HEK293 (cell line): ENCODE measurements at regions not wholly inside any gene's neighbourhood (a gene's known extent, or its start where the extent isn't known, plus 50 kb on each side); places are given as distances from the start of the nearest gene placed in this dataset.

Experiments used
- CTCF ChIA-PET: fragments of 350-600 bp; formaldehyde crosslinking; extraction: SDS; loops from one replicate; lab custom pipeline; 2021; ENCODE audit warnings: antibody characterized with exemption; lab: Yijun Ruan, JAX
- POLR2A ChIA-PET: fragments of 300-600 bp; formaldehyde crosslinking; extraction: SDS; loops from one replicate; lab custom pipeline; 2020; ENCODE audit warnings: antibody characterized with exemption, inconsistent platforms; lab: Yijun Ruan, JAX
- H3K27ac ChIP-seq: fragments of 200-500 bp; sonication (Bioruptor generic); 2 replicates; pipeline ENCODE4 v1.5.1; 2014; ENCODE audit warnings: low read depth, low read length, control low read depth, inconsistent platforms; ENCODE audit errors: extremely low read depth
- H3K36me3 ChIP-seq, 2 experiments: fragments of 200-500 bp in 1 of 2; sonication (Bioruptor generic) in 1 of 2; 1 replicate in 1 of 2; 2 replicates in 1 of 2; pipeline ENCODE4 v1.5.1; 2014 to 2017; ENCODE audit warnings: inconsistent platforms in 2 of 2, low read length in 2 of 2; ENCODE audit not compliant: control insufficient read depth in 2 of 2, insufficient read depth in 1 of 2
- H3K4me1 ChIP-seq: fragments of 200-500 bp; sonication (Bioruptor generic); 2 replicates; pipeline ENCODE4 v1.5.1; 2014; ENCODE audit warnings: mild to moderate bottlenecking, low read length, inconsistent platforms; ENCODE audit not compliant: control insufficient read depth, insufficient read depth
- H3K4me3 ChIP-seq: 2 replicates; pipeline ENCODE4 v1.5.1; 2011; ENCODE audit warnings: low read depth, mild to moderate bottlenecking, control low read depth, low read length, moderate library complexity
- H3K9me3 ChIP-seq: fragments of 200-500 bp; sonication (Bioruptor generic); 2 replicates; pipeline ENCODE4 v1.5.1; 2014; ENCODE audit warnings: low read depth, low read length, inconsistent platforms; ENCODE audit not compliant: control insufficient read depth, insufficient read depth
- KLF16 ChIP-seq: fragments of 450-650 bp; formaldehyde crosslinking; IDR thresholded peaks from 2 replicates; pipeline ENCODE4 v1.5.1; 2017; ENCODE audit warnings: missing biosample characterization, missing genetic modification characterization
- OVOL3 ChIP-seq: fragments of 450-650 bp; formaldehyde crosslinking; IDR thresholded peaks from 2 replicates; pipeline ENCODE4 v1.5.1; 2016; ENCODE audit warnings: missing biosample characterization, missing genetic modification characterization
- PRDM6 ChIP-seq: fragments of 450-650 bp; formaldehyde crosslinking; IDR thresholded peaks from 2 replicates; pipeline ENCODE4 v1.5.1; 2017; ENCODE audit warnings: missing biosample characterization, missing genetic modification characterization
- SCRT1 ChIP-seq: fragments of 450-650 bp; formaldehyde crosslinking; IDR thresholded peaks from 2 replicates; pipeline ENCODE4 v1.5.1; 2016; ENCODE audit warnings: missing biosample characterization, missing genetic modification characterization, borderline replicate concordance
- SCRT2 ChIP-seq: fragments of 450-650 bp; formaldehyde crosslinking; IDR thresholded peaks from 2 replicates; pipeline ENCODE4 v1.5.1; 2016; ENCODE audit warnings: missing biosample characterization, missing genetic modification characterization
- ZBTB20 ChIP-seq: fragments of 450-650 bp; formaldehyde crosslinking; IDR thresholded peaks from 2 replicates; pipeline ENCODE4 v1.5.1; 2016; ENCODE audit warnings: missing biosample characterization, missing genetic modification characterization
- ZBTB48 ChIP-seq: fragments of 450-650 bp; formaldehyde crosslinking; IDR thresholded peaks from 2 replicates; pipeline ENCODE4 v1.5.1; 2016; ENCODE audit warnings: missing biosample characterization, missing genetic modification characterization
- ZFP41 ChIP-seq: fragments of 450-650 bp; formaldehyde crosslinking; IDR thresholded peaks from 2 replicates; pipeline ENCODE4 v1.5.1; 2016; ENCODE audit warnings: missing biosample characterization, missing genetic modification characterization, borderline replicate concordance
- ZNF121 ChIP-seq: fragments of 450-650 bp; formaldehyde crosslinking; IDR thresholded peaks from 2 replicates; pipeline ENCODE4 v1.5.1; 2016; ENCODE audit warnings: missing biosample characterization, missing genetic modification characterization
- ZNF16 ChIP-seq: fragments of 450-650 bp; formaldehyde crosslinking; IDR thresholded peaks from 2 replicates; pipeline ENCODE4 v1.5.1; 2016; ENCODE audit warnings: low read depth, missing biosample characterization, missing genetic modification characterization
- ZNF184 ChIP-seq: fragments of 450-650 bp; IDR thresholded peaks from 2 replicates; pipeline ENCODE4 v1.5.1; 2018; ENCODE audit warnings: missing biosample characterization, mild to moderate bottlenecking, missing genetic modification characterization
- ZNF221 ChIP-seq: fragments of 450-650 bp; formaldehyde crosslinking; IDR thresholded peaks from 2 replicates; pipeline ENCODE4 v1.5.1; 2017; ENCODE audit warnings: missing biosample characterization, missing genetic modification characterization, borderline replicate concordance
- ZNF23 ChIP-seq: fragments of 450-650 bp; formaldehyde crosslinking; IDR thresholded peaks from 2 replicates; pipeline ENCODE4 v1.5.1; 2016; ENCODE audit warnings: missing biosample characterization, missing genetic modification characterization, borderline replicate concordance
- ZNF311 ChIP-seq: fragments of 450-650 bp; formaldehyde crosslinking; IDR thresholded peaks from 2 replicates; pipeline ENCODE4 v1.5.1; 2017; ENCODE audit warnings: missing biosample characterization, missing genetic modification characterization, borderline replicate concordance
- ZNF394 ChIP-seq: fragments of 450-650 bp; formaldehyde crosslinking; IDR thresholded peaks from 2 replicates; pipeline ENCODE4 v1.5.1; 2016; ENCODE audit warnings: missing biosample characterization, missing genetic modification characterization, mild to moderate bottlenecking, moderate library complexity, borderline replicate concordance
- ZNF529 ChIP-seq: fragments of 450-650 bp; formaldehyde crosslinking; IDR thresholded peaks from 2 replicates; pipeline ENCODE4 v1.5.1; 2017; ENCODE audit warnings: missing genetic modification characterization, missing biosample characterization; ENCODE audit not compliant: insufficient replicate concordance
- ZNF629 ChIP-seq: fragments of 450-650 bp; formaldehyde crosslinking; IDR thresholded peaks from 2 replicates; pipeline ENCODE4 v1.5.1; 2017; ENCODE audit warnings: missing biosample characterization, missing genetic modification characterization
- ZNF658 ChIP-seq: fragments of 450-650 bp; formaldehyde crosslinking; IDR thresholded peaks from 2 replicates; pipeline ENCODE4; 2016; ENCODE audit warnings: missing biosample characterization, missing genetic modification characterization
- ZNF704 ChIP-seq: fragments of 450-650 bp; formaldehyde crosslinking; IDR thresholded peaks from 2 replicates; pipeline ENCODE4 v1.5.1; 2016; ENCODE audit warnings: missing biosample characterization, missing genetic modification characterization
- ZNF777 ChIP-seq: fragments of 450-650 bp; formaldehyde crosslinking; IDR thresholded peaks from 2 replicates; pipeline ENCODE4 v1.5.1; 2017; ENCODE audit warnings: missing biosample characterization, missing genetic modification characterization, borderline replicate concordance
- ZNF791 ChIP-seq: fragments of 450-650 bp; formaldehyde crosslinking; IDR thresholded peaks from 2 replicates; pipeline ENCODE4 v1.5.1; 2016; ENCODE audit warnings: missing biosample characterization, missing genetic modification characterization
- TF ChIP-seq, protein P1 (sequence below): fragments of 450-650 bp; formaldehyde crosslinking; IDR thresholded peaks from 2 replicates; pipeline ENCODE4; 2016; ENCODE audit warnings: missing biosample characterization, missing genetic modification characterization
- TF ChIP-seq, protein P2 (sequence below): fragments of 450-650 bp; formaldehyde crosslinking; IDR thresholded peaks from 2 replicates; pipeline ENCODE4 v1.5.1; 2017; ENCODE audit warnings: missing biosample characterization, missing genetic modification characterization
- TF ChIP-seq, protein P3 (sequence below): fragments of 450-650 bp; formaldehyde crosslinking; IDR thresholded peaks from 2 replicates; pipeline ENCODE4 v1.5.1; 2016; ENCODE audit warnings: missing biosample characterization, missing genetic modification characterization

GRCh38 chr13:61358599-61358998 is 57.0 kb downstream of the PCDH20 start:
- Histone ChIP-seq H3K4me3 (no peak overlapping the region), H3K36me3 (no peaks in the 10 kb centered on the region), H3K9me3 (no peaks in the 10 kb centered on the region), H3K4me1 (no peaks in the 10 kb centered on the region), H3K27ac (no peak overlapping the region)
- ChIA-PET CTCF (no interaction called here), POLR2A (no interaction called here)
- TF ChIP-seq ZNF121 (tag by site-specific recombination), result no peak
- TF ChIP-seq KLF16, result no peak
- no peak for TF ChIP-seq ZNF23 (tag by site-specific recombination)
- TF ChIP-seq, protein P1, sequence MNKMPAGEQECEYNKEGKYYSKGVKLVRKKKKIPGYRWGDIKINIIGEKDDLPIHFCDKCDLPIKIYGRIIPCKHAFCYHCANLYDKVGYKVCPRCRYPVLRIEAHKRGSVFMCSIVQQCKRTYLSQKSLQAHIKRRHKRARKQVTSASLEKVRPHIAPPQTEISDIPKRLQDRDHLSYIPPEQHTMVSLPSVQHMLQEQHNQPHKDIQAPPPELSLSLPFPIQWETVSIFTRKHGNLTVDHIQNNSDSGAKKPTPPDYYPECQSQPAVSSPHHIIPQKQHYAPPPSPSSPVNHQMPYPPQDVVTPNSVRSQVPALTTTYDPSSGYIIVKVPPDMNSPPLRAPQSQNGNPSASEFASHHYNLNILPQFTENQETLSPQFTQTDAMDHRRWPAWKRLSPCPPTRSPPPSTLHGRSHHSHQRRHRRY (tag by site-specific recombination), result no peak
- TF ChIP-seq ZNF658 (tag by site-specific recombination), result no peak
- no peak for TF ChIP-seq ZFP41 (tag by site-specific recombination)
- TF ChIP-seq, protein P2, sequence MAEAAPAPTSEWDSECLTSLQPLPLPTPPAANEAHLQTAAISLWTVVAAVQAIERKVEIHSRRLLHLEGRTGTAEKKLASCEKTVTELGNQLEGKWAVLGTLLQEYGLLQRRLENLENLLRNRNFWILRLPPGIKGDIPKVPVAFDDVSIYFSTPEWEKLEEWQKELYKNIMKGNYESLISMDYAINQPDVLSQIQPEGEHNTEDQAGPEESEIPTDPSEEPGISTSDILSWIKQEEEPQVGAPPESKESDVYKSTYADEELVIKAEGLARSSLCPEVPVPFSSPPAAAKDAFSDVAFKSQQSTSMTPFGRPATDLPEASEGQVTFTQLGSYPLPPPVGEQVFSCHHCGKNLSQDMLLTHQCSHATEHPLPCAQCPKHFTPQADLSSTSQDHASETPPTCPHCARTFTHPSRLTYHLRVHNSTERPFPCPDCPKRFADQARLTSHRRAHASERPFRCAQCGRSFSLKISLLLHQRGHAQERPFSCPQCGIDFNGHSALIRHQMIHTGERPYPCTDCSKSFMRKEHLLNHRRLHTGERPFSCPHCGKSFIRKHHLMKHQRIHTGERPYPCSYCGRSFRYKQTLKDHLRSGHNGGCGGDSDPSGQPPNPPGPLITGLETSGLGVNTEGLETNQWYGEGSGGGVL (tag by site-specific recombination), result no peak

GRCh38 chr13:61350341-61350740 is 65.3 kb downstream of the PCDH20 start:
- Histone ChIP-seq H3K4me3 (no peak overlapping the region), H3K4me1 (no peaks in the 10 kb centered on the region), H3K9me3 (no peaks in the 10 kb centered on the region), H3K27ac (no peak overlapping the region), H3K36me3 (no peaks in the 10 kb centered on the region)
- TF ChIP-seq ZNF629 (tag by site-specific recombination), result no peak
- no peak for TF ChIP-seq SCRT1
- no peak for TF ChIP-seq OVOL3 (tag by site-specific recombination)
- TF ChIP-seq ZNF777 (tag by site-specific recombination), result no peak
- no peak for TF ChIP-seq ZBTB20 (tag by site-specific recombination)
- no peak for TF ChIP-seq ZNF394 (tag by site-specific recombination)
- TF ChIP-seq, protein P3, sequence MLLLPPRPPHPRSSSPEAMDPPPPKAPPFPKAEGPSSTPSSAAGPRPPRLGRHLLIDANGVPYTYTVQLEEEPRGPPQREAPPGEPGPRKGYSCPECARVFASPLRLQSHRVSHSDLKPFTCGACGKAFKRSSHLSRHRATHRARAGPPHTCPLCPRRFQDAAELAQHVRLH (tag by site-specific recombination), result no peak
- no peak for TF ChIP-seq ZNF311 (tag by site-specific recombination)
- TF ChIP-seq ZNF704 (tag by site-specific recombination), result no peak
- TF ChIP-seq ZNF529 (tag by site-specific recombination), result no peak
- TF ChIP-seq ZNF221 (tag by site-specific recombination), result no peak
- TF ChIP-seq ZNF184 (tag by site-specific recombination), result no peak
- TF ChIP-seq ZNF791 (tag by site-specific recombination), result no peak
- TF ChIP-seq ZNF16 (tag by site-specific recombination), result no peak
- no peak for TF ChIP-seq ZBTB48 (tag by site-specific recombination)
- no peak for TF ChIP-seq ZFP41 (tag by site-specific recombination)
- no peak for TF ChIP-seq PRDM6 (tag by site-specific recombination)
- no peak for TF ChIP-seq SCRT2 (tag by site-specific recombination)
- ChIA-PET POLR2A (no interaction called here), CTCF (no interaction called here)
